PC-9 (cell line): ENCODE measurements at regions not wholly inside any gene's neighbourhood (a gene's known extent, or its start where the extent isn't known, plus 50 kb on each side); places are given as distances from the start of the nearest gene placed in this dataset.
A peak's percentile ranks its signal among the peaks of the same experiment; 100 is the strongest.

Source experiments
- BruUV-seq: library from RNA; stranded (reverse); fragments of 400-500 nt; replicated peaks from 2 replicates; lab custom pipeline; 2021; lab: Mats Ljungman, UMichigan
- CTCF ChIA-PET: fragments of 300-600 bp; sonication (Branson Sonifier 250); formaldehyde crosslinking; loops from one replicate; lab custom pipeline; 2022; ENCODE audit warnings: antibody characterized with exemption; lab: Charles Lee
- POLR2A ChIA-PET: fragments of 300-600 bp; sonication (Branson Sonifier 250); formaldehyde crosslinking; loops from one replicate; lab custom pipeline; 2022; ENCODE audit warnings: antibody characterized with exemption; ENCODE audit not compliant: unreplicated experiment; lab: Charles Lee
- DNase-seq, 2 experiments: peaks; one replicate each; pipeline versions ENCODE4 v3.0.0 to v3.0.0-alpha.2; 2015 to 2022; ENCODE audit warnings: mixed read lengths in 1 of 2
- H2AFZ ChIP-seq: fragments of 200-600 bp; sonication (generic); 2 replicates; pipeline ENCODE4 v1.8.1; 2017; ENCODE audit warnings: antibody characterized with exemption
- H3F3A ChIP-seq: fragments of 200-600 bp; sonication (generic); 2 replicates; pipeline ENCODE4 v1.8.1; 2017; ENCODE audit warnings: antibody characterized with exemption, mild to moderate bottlenecking, low read depth; ENCODE audit not compliant: insufficient read depth
- H3K27ac ChIP-seq: fragments of 200-600 bp; sonication (generic); 2 replicates; pipeline ENCODE4 v1.6.1; 2016; ENCODE audit warnings: mixed run types
- H3K27me3 ChIP-seq: fragments of 200-600 bp; sonication (generic); 2 replicates; pipeline ENCODE4 v1.6.1; 2016; ENCODE audit warnings: low read depth, mixed run types; ENCODE audit not compliant: insufficient read depth
- H3K36me3 ChIP-seq: fragments of 200-600 bp; sonication (generic); 2 replicates; pipeline ENCODE4 v1.6.1; 2016; ENCODE audit warnings: low read depth, mixed run types
- H3K4me1 ChIP-seq: fragments of 200-600 bp; sonication (generic); replicated peaks from 2 replicates; pipeline ENCODE4 v1.6.1; 2016; ENCODE audit warnings: mixed run types; ENCODE audit not compliant: insufficient read depth
- H3K4me2 ChIP-seq: fragments of 200-600 bp; sonication (generic); 2 replicates; pipeline ENCODE4 v1.6.1; 2017; ENCODE audit warnings: mixed run types
- H3K4me3 ChIP-seq: fragments of 200-600 bp; sonication (generic); 2 replicates; pipeline ENCODE4 v1.6.1; 2016; ENCODE audit warnings: mixed run types
- H3K79me2 ChIP-seq: fragments of 200-600 bp; sonication (generic); 2 replicates; pipeline ENCODE4 v1.6.1; 2017; ENCODE audit warnings: low read depth, mixed run types
- H3K9me2 ChIP-seq: fragments of 200-600 bp; sonication (generic); 2 replicates; pipeline ENCODE4 v1.8.1; 2017; ENCODE audit warnings: mild to moderate bottlenecking; ENCODE audit not compliant: insufficient read depth
- H3K9me3 ChIP-seq: fragments of 200-600 bp; sonication (generic); 2 replicates; pipeline ENCODE4 v1.8.1; 2016; ENCODE audit warnings: low read depth; ENCODE audit not compliant: insufficient read depth
- H4K20me1 ChIP-seq: fragments of 200-600 bp; sonication (generic); 2 replicates; pipeline ENCODE4 v1.8.1; 2017; ENCODE audit not compliant: insufficient read depth
- EZH2 ChIP-seq: fragments of 200-600 bp; sonication (generic); IDR thresholded peaks from 2 replicates; pipeline ENCODE4 v1.8.0; 2017; ENCODE audit warnings: antibody characterized with exemption, low read depth
- intact Hi-C: fragments of 100-400 bp; cut with micrococcal nuclease; formaldehyde crosslinking; loops from one replicate; pipeline ENCODE4 v1.10.0; 2022; ENCODE audit not compliant: unreplicated experiment
- TF ChIP-seq, protein P1 (sequence below): fragments of 200-600 bp; sonication (generic); conservative IDR thresholded peaks from 2 replicates; pipeline ENCODE4 v1.6.1; 2017; ENCODE audit warnings: mixed run types, antibody characterized with exemption, mild to moderate bottlenecking, moderate library complexity

- DNase-seq: no peak
- no peaks in the 10 kb centered on the region for H3K9me2 ChIP-seq
- H3K27me3 ChIP-seq: no peaks in the 10 kb centered on the region
- H3K36me3 ChIP-seq: no peaks in the 10 kb centered on the region
- ChIA-PET CTCF (no interaction called here), POLR2A (no interaction called here)
- H3K9me3 ChIP-seq: peaks cover 8% of the 10 kb centered on the region
- H3F3A ChIP-seq: no peaks in the 10 kb centered on the region; the same call in 1 of the 2 replicates
- 0 out of 2 replicates have a peak, but pooled peaks cover under 1% of the 10 kb centered on the region for H3K4me1 ChIP-seq
- no peak overlapping the region for H3K27ac ChIP-seq
- no peak overlapping the region for H3K4me3 ChIP-seq
- no peak overlapping the region for H2AFZ ChIP-seq
- no peaks in the 10 kb centered on the region for H4K20me1 ChIP-seq
- H3K4me2 ChIP-seq: no peak overlapping the region
- intact Hi-C loops: no loop called here
- no peak for TF ChIP-seq EZH2
- TF ChIP-seq, protein P1, sequence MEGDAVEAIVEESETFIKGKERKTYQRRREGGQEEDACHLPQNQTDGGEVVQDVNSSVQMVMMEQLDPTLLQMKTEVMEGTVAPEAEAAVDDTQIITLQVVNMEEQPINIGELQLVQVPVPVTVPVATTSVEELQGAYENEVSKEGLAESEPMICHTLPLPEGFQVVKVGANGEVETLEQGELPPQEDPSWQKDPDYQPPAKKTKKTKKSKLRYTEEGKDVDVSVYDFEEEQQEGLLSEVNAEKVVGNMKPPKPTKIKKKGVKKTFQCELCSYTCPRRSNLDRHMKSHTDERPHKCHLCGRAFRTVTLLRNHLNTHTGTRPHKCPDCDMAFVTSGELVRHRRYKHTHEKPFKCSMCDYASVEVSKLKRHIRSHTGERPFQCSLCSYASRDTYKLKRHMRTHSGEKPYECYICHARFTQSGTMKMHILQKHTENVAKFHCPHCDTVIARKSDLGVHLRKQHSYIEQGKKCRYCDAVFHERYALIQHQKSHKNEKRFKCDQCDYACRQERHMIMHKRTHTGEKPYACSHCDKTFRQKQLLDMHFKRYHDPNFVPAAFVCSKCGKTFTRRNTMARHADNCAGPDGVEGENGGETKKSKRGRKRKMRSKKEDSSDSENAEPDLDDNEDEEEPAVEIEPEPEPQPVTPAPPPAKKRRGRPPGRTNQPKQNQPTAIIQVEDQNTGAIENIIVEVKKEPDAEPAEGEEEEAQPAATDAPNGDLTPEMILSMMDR: no peak
- H3K79me2 ChIP-seq: no peaks in the 10 kb centered on the region
- BruUV-seq: no TSS peak
These were observed 593.4 kb upstream of the TUSC1 start for GRCh38 chr9:26271495-26272122.

GRCh38 chr9:26266146-26266793 is 588.0 kb upstream of the TUSC1 start:
- no peak overlapping the region for H3K4me3 ChIP-seq
- TF ChIP-seq, protein P1: no peak
- TF ChIP-seq EZH2: no peak
- no peaks in the 10 kb centered on the region for H3K36me3 ChIP-seq
- H3K79me2 ChIP-seq: no peaks in the 10 kb centered on the region
- POLR2A ChIA-PET: no interaction called here
- no peaks in the 10 kb centered on the region for H3K27me3 ChIP-seq
- peaks cover 15% of the 10 kb centered on the region for H3K9me3 ChIP-seq
- H3K4me1 ChIP-seq: peaks cover 54% of the 10 kb centered on the region
- no peak overlapping the region for H3K4me2 ChIP-seq
- H2AFZ ChIP-seq: no peak overlapping the region
- CTCF ChIA-PET: no interaction called here
- no peaks in the 10 kb centered on the region for H4K20me1 ChIP-seq
- intact Hi-C loops: loop anchor here (10.0 kb wide), 1 partner anchor 51 kb away; no protein-coding TSS in a partner anchor
- DNase-seq: no peak
- H3F3A ChIP-seq: peaks cover 29% of the 10 kb centered on the region
- peak overlapping the region; percentile 77 for H3K27ac ChIP-seq
- no peaks in the 10 kb centered on the region for H3K9me2 ChIP-seq
- BruUV-seq: no TSS peak

- no peak for TF ChIP-seq EZH2
- TF ChIP-seq, protein P1: no peak
- Histone ChIP-seq H4K20me1 (no peaks in the 10 kb centered on the region), H3K9me2 (no peaks in the 10 kb centered on the region), H3F3A (peaks cover 42% of the 10 kb centered on the region), H3K36me3 (no peaks in the 10 kb centered on the region), H3K4me1 (peaks cover 67% of the 10 kb centered on the region), H2AFZ (no peak overlapping the region), H3K9me3 (peaks cover 15% of the 10 kb centered on the region), H3K4me3 (no peak overlapping the region), H3K79me2 (no peaks in the 10 kb centered on the region), H3K27me3 (no peaks in the 10 kb centered on the region), H3K27ac (peak overlapping the region; percentile 77), H3K4me2 (peak overlapping the region; percentile 25; the same call in 1 of the 2 replicates)
- intact Hi-C loops: loop anchor here (10.0 kb wide), 1 partner anchor 50 kb away; no protein-coding TSS in a partner anchor
- CTCF ChIA-PET: no interaction called here
- BruUV-seq: no TSS peak
- POLR2A ChIA-PET: interaction anchor here (0.6 kb wide), 1 partner anchor 338 kb away, joined by 3 read pairs; no protein-coding TSS in a partner anchor
- peak; percentile 45 to 83 for DNase-seq
These were observed 586.7 kb upstream of the TUSC1 start for GRCh38 chr9:26264709-26265601.
